ENCODE measurements at regions not wholly inside any gene's neighbourhood (a gene's known extent, or its start where the extent isn't known, plus 50 kb on each side); places are given as distances from the start of the nearest gene placed in this dataset.
A peak's percentile ranks its signal among the peaks of the same experiment; 100 is the strongest.

- no peak for DNase-seq
These were observed 63.9 kb upstream of the TRIM2 start for GRCh38 chr4:153140294-153140693.

DNA sequence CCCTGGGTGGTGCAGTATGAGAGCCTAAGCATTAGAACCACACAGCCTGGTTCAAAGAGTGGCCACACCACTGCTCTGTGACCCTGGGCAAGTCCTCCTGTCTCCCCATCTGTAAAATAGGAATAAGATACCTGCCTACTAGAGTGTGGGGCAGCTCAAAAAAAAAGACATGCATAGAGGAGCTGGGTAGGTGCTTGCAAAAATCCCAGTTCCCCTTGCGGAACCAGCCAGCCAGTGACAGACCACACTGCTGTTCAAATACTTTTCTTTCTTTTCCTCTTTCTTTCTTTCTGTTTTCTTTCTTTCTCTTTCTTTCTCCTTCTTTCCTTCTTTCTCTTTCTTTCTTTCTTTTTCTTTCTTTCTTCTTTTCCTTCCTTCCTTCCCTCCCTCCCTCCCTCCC lies 63.0 kb upstream of the TRIM2 start:
- no peak for DNase-seq

DNA sequence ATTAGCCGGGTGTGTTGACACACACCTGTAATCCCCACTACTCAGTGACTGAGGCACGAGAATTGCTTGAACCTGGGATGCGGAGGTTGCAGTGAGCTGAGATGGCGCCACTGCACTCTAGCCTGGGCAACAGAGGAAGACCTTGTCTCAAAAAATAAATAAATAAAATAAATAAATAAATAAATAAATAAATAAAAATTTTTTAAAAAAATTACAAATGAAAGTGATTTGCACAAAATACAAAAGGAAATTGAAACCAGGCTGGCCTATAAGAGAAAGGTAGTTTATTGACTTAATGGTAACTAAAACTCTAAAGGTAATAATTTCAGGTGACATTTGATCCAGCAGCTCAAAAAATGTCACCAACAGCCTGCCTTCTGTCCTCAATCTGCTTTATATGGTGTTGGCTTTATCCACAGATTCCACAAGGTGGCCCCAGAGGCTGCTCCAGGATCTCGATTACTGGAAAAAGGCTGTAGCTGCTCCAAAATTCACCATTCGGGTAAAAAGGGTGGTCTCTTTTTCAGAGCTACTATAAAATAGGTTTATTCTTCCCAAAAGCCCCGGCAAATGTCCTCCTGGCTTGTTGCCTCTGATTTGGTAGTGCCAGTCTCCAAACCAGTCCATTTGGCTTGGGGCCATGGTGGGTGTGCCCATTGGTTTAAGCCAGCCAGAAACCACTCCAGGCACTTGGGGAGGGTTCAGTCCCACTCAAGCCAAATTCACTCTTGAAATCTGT lies 61.4 kb upstream of the TRIM2 start:
- peak; percentile 42 for DNase-seq

DNA sequence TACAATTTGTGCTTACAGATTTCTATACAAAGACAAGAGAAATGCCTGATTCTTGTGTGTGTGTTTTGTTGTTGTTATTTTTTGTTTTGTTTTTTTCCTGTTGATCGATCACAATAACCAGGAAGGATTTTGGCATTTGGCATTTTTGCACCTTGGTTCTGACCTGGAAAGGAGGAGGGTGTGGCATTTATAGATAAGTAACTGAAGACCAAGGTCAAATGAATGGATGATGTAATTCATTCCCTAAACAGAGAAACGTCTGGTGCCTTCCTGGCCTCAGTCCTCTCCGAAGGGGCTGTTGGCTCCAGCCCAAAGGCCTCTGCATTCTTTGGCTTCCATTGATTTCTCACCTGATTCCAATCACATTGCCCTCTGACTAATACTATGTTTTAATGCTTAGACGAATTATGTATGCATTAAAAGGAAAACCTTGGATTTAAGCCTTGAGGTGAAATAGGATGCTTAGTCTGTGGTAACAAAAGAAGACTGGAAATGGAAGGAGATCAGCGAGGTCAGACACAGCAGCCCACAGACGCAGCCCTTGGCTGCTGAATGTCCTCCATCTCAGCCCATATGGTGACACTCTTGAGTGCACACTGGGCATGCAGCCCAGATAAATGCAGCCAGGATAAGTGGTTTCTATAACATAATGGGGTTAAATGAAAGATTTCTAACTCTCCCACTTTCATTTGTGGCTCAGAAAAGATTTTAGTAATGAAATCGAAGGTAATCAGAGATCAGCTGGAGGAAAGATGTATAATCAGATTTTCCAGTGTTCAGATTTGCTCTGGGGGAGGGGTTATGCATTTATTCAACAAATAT lies 60.5 kb upstream of the TRIM2 start:
- peak; percentile 64 for DNase-seq

- DNase-seq, result no peak
These were observed 58.2 kb upstream of the TRIM2 start for GRCh38 chr4:153146031-153146430.

DNA sequence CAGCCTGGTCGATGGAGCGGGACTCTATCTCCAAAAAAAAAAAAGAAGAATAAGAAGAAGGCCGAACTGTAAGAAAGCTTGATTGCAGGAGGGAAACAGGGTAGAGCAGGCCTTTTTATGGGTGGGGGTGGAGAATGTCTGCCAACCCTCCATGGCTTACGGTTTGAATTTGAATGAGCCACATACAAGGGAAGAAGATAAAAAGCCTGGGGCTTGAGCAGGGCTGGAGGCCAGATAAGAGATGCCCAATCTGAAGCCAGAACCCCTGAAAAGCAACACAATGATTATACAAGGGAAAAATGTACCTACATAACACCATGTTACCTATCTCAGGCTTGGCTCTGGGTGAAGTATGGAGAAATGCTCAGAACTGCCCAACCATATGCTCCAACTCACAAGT lies 57.3 kb upstream of the TRIM2 start:
- no peak for DNase-seq

- DNase-seq, result no peak
These were observed 55.5 kb upstream of the TRIM2 start for GRCh38 chr4:153148791-153149190.

DNA sequence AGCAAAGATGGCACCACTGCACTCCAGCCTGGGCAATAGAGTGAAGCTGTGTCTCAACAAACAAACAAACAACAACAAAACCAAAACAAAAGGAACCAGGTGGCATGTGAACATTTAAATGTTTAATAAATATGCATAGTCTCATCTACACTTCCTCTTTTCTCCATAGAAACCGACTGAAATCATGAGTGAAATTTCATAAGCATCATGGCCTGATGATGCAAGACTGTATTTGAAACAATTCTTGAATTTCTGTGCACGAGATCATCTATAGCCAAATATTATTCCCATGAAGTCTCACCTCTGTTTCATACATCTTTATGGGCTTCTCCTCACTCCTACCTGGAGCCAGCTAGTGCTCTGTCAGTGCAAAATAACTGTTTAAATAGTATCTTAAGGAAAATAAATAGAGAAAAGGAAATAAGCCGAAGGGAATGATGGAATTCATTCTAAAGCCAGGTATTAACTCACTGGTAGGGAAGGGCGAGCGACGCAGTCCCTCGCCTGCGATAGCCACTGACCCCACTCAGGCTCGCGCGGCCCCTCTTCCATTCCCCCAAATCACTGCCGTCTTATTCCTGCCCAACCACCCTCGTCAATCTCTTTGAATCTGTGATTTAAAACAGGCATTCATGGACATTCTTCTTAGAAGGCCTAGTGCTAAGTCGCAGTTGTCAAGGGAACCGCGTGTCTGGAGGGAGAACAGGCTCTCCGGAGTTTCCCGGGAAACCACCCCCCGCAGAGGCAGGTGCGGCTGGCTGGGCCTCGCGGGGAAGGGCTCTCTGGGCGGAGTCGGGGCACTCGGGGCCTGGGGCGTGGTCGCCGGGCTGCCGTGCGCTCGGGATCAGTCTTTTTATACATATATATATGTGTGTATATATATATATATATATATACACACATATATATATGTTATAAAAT lies 52.4 kb upstream of the TRIM2 start:
- DNase-seq, result peak; percentile 61

GRCh38 chr4:153152501-153153338 lies 51.5 kb upstream of the TRIM2 start:
- DNase-seq, result peak; percentile 61

DNA sequence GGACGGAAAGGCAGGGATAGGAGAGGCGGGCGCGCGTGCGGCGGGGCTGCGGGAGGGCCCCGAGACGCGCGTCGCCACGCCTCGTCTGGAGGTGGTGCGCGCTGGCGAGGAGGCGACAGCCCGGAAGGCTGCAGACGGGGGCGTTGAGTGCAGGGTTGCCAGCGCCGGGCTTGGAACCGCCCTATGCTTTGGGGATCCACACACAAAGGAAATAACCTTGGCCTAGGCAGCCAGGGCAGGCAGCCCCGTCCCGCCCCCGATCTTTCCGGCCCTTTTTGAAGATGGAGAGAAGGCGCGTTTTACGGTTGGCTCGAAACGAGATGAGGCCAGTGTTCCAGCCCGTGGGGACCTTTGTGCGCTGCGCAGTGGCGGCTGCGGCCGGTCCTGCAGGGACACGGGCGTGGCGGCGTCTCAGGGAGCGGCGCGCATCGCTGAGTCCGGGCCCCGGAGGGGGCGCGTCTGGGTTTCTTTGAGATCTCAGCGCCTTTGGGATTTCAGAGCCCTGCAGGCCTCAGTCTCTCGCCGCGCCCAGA lies 50.8 kb upstream of the TRIM2 start:
- DNase-seq, result peak; percentile 22

DNA sequence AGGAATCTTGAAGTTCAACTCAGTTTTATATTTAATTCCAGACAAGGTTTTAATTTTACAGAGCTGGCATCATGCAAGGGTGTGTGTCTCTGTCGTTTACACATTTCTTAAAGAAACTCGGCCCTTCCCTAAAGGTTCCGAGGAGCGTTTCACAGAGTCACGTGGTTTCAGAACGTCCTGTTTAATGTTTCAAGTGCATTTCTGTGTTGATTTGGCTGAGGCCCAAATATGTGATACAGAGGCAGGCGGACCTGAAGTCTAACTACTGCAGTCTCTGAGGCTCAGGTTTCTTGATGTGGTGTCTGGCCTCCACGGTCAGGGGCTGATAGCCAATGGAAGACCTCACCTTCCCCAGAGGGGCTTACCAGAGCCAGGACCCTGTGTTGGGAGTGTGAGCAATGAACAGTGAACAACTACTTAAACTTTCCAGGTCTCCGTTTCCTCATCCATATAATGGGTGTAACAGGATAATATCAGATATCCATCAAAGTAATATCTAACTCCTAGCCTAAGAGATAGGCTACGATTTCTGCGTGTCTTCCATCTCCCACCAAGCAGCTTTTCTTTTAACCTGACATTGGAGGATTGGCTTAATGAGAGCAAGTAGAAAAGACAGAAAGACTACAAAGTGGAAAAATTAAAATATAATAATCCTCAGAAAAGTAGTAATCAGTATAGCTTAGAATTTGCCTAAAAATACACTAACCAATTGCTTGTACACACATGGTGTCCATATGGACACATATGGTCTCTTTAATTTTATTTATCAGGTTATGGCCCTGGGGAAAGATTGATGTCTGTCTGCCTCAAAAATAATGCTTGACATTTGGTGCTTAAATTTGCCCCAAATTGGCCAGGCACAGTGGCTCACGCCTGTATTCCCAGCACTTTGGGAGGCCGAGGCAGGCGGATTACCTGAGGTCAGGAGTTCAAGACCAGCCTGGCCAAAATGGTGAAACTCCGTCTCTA lies 50.0 kb upstream of the TRIM2 start:
- peak; percentile 53 for DNase-seq
